GM19455 (cell line): ENCODE measurements at regions not wholly inside any gene's neighbourhood (a gene's known extent, or its start where the extent isn't known, plus 50 kb on each side); places are given as distances from the start of the nearest gene placed in this dataset.

ENCODE experiments used
- ATAC-seq: cut with Tn5 transposase; IDR thresholded peaks from one replicate; pipeline ENCODE4 v1.9.1; 2021; ENCODE audit not compliant: unreplicated experiment

- no peak for ATAC-seq
Measured at GRCh38 chr18:78595924-78596573, 383.6 kb upstream of the SALL3 start.

GRCh38 chr18:78596794-78597345 lies 382.7 kb upstream of the SALL3 start:
- ATAC-seq: no peak

- ATAC-seq: no peak
Measured at GRCh38 chr18:78601349-78601748, 378.3 kb upstream of the SALL3 start.

- no peak for ATAC-seq
Measured at GRCh38 chr18:78601923-78602322, 377.7 kb upstream of the SALL3 start.

GRCh38 chr18:78602430-78602829 lies 377.2 kb upstream of the SALL3 start:
- no peak for ATAC-seq

- ATAC-seq: no peak
Measured at GRCh38 chr18:78603102-78603983, 376.3 kb upstream of the SALL3 start.

GRCh38 chr18:78605255-78605654 lies 374.4 kb upstream of the SALL3 start:
- ATAC-seq: no peak

GRCh38 chr18:78607221-78607620 lies 372.4 kb upstream of the SALL3 start:
- no peak for ATAC-seq

- ATAC-seq: no peak
Measured at GRCh38 chr18:78607784-78608183, 371.8 kb upstream of the SALL3 start.

- ATAC-seq: no peak
Measured at GRCh38 chr18:78610179-78610578, 369.4 kb upstream of the SALL3 start.

GRCh38 chr18:78611201-78611800 lies 368.3 kb upstream of the SALL3 start:
- no peak for ATAC-seq

- ATAC-seq: no peak
Measured at GRCh38 chr18:78611869-78612268, 367.7 kb upstream of the SALL3 start.

- no peak for ATAC-seq
Measured at GRCh38 chr18:78612318-78612717, 367.3 kb upstream of the SALL3 start.

- ATAC-seq: no peak
Measured at GRCh38 chr18:78612801-78613200, 366.8 kb upstream of the SALL3 start.

- no peak for ATAC-seq
Measured at GRCh38 chr18:78618726-78619125, 360.9 kb upstream of the SALL3 start.

GRCh38 chr18:78619854-78620253 lies 359.8 kb upstream of the SALL3 start:
- ATAC-seq: no peak

- ATAC-seq: no peak
Measured at GRCh38 chr18:78620326-78620725, 359.3 kb upstream of the SALL3 start.

- no peak for ATAC-seq
Measured at GRCh38 chr18:78621141-78621755, 358.4 kb upstream of the SALL3 start.

- no peak for ATAC-seq
Measured at GRCh38 chr18:78622251-78622906, 357.2 kb upstream of the SALL3 start.

- ATAC-seq: no peak
Measured at GRCh38 chr18:78622907-78623541, 356.6 kb upstream of the SALL3 start.
